Endothelial cell of hepatic sinusoid (primary cell): ENCODE measurements at regions not wholly inside any gene's neighbourhood (a gene's known extent, or its start where the extent isn't known, plus 50 kb on each side); places are given as distances from the start of the nearest gene placed in this dataset.

Experiments used
- in situ Hi-C: cut with HindIII; loops from 2 replicates; pipeline ENCODE4 v1.10.0; 2017; ENCODE audit warnings: low sequenced_read_pairs

- in situ Hi-C loops, result no loop called here
Measured at GRCh38 chr17:34717092-34717491, 137.7 kb downstream of the TMEM132E start.

- in situ Hi-C loops, result no loop called here
Measured at GRCh38 chr17:34716291-34716690, 136.9 kb downstream of the TMEM132E start.

- in situ Hi-C loops, result no loop called here
Measured at GRCh38 chr17:34715504-34715903, 136.1 kb downstream of the TMEM132E start.

- in situ Hi-C loops, result no loop called here
Measured at GRCh38 chr17:34714475-34715410, 135.4 kb downstream of the TMEM132E start.

- in situ Hi-C loops, result no loop called here
Measured at GRCh38 chr17:34713687-34714086, 134.3 kb downstream of the TMEM132E start.

GRCh38 chr17:34712481-34713195, 133.3 kb downstream of the TMEM132E start:
- in situ Hi-C loops, result no loop called here

- in situ Hi-C loops, result no loop called here
Measured at GRCh38 chr17:34711646-34712045, 132.3 kb downstream of the TMEM132E start.

- in situ Hi-C loops, result no loop called here
Measured at GRCh38 chr17:34710226-34710625, 130.8 kb downstream of the TMEM132E start.

GRCh38 chr17:34709158-34709754, 129.9 kb downstream of the TMEM132E start:
- in situ Hi-C loops, result no loop called here

GRCh38 chr17:34706029-34706428, 126.6 kb downstream of the TMEM132E start:
- in situ Hi-C loops, result no loop called here

- in situ Hi-C loops, result no loop called here
Measured at GRCh38 chr17:34703533-34703932, 124.2 kb downstream of the TMEM132E start.

GRCh38 chr17:34699181-34699580, 119.8 kb downstream of the TMEM132E start:
- in situ Hi-C loops, result no loop called here

- in situ Hi-C loops, result no loop called here
Measured at GRCh38 chr17:34692920-34693319, 113.5 kb downstream of the TMEM132E start.
